ENCODE measurements at regions not wholly inside any gene's neighbourhood (a gene's known extent, or its start where the extent isn't known, plus 50 kb on each side); places are given as distances from the start of the nearest gene placed in this dataset.

- no peak for DNase-seq
Measured at GRCh38 chr16:86356804-86357203, 153.5 kb upstream of the FOXF1 start.

- no peak for DNase-seq
Measured at GRCh38 chr16:86357303-86357702, 153.0 kb upstream of the FOXF1 start.

DNA sequence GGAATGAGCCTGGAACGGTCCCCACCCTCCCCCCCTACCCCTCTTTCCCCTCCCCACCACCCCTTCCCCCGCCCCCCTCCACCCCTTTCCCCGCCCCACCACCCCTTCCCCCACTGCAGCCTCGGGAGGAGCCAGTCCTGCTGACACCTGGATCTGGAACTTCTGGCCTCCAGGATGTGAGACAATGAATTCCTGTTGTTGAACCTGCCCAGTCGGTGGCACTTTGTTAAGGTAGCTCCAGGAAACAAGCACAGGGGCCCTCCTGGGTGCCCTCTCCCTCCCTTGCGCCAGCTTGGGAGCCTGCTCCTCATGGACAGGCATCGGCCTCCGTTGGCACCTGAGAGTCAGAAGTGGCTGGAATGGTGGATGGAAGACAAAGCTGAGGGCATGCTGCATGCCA, 152.4 kb upstream of the FOXF1 start:
- no peak for DNase-seq

- DNase-seq, result no peak
Measured at GRCh38 chr16:86359571-86359970, 150.8 kb upstream of the FOXF1 start.

DNA sequence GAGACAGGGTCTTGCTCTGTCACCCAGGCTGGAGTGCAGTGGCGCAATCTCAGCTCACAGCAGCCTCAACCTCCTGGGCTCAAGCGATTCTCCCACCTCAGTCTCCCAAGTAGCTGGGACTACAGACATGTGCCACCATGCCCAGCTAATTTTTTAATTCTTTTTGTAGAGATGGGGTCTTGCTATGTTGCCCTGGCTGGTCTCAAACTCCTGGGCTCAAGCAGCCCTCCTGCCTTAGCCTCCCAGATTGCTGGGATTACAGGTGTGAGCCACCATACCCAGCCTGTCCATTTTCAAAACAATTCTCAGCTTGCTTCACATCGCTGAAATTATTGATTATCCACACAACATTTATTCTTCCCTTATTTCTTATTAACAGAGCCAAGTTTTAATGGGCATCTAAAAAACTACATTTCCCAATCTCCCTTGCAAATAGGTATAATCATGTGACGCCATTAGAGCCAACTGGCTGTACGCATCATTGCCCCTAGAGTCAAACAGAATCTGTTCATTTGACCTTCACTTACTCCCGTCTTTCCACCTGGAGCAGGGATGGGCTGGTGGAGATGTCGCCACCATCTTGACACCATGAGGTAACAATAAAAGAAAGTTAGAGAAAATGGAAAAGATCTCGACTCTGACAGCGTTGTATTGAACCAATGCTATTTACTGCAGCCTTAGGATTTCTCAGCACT, 148.0 kb upstream of the FOXF1 start:
- DNase-seq, result no peak

GRCh38 chr16:86363057-86363490, 147.3 kb upstream of the FOXF1 start:
- DNase-seq, result no peak

GRCh38 chr16:86363836-86364618, 146.3 kb upstream of the FOXF1 start:
- no peak for DNase-seq

GRCh38 chr16:86364653-86365380, 145.5 kb upstream of the FOXF1 start:
- DNase-seq, result no peak

GRCh38 chr16:86365513-86366273, 144.6 kb upstream of the FOXF1 start:
- no peak for DNase-seq

DNA sequence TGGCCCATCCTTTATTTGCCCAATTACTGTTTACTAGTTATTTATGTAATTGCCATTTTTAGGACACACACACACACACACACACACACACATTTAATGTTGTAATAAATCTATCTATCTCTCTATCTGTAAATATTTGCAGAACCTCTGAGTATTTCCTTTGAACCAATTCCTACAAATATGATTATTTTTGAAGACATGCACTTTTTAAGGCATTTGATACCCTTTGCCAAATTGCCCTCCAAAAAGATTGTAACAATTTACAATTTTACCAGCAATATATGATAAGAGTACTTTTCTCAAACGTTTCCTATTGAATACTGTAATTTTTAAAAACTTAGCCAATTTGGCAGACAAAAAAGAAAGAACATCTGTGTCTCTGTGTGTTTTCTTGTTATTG, 143.8 kb upstream of the FOXF1 start:
- no peak for DNase-seq

- DNase-seq, result no peak
Measured at GRCh38 chr16:86367291-86368072, 142.8 kb upstream of the FOXF1 start.

DNA sequence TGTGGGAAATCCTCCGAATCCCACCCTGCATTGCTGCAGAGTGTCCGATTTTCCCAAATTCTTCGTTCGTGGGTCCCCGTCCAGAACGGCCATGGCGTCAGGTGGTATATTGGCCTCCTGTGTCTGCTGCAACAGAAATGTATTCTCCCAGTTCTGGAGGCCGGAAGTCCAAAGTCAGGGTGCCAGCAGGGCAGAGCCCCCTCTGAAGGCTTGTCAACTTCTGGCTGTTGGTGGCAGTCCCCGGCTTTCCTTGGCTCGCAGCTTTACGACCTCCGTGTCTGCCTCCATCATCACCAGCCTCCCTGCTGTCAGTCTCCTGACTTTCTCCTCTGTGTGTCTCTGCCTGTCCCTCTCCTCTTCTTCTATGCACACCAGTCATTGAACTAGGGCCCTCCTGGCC, 142.1 kb upstream of the FOXF1 start:
- DNase-seq, result no peak

- no peak for DNase-seq
Measured at GRCh38 chr16:86370062-86370461, 140.3 kb upstream of the FOXF1 start.

DNA sequence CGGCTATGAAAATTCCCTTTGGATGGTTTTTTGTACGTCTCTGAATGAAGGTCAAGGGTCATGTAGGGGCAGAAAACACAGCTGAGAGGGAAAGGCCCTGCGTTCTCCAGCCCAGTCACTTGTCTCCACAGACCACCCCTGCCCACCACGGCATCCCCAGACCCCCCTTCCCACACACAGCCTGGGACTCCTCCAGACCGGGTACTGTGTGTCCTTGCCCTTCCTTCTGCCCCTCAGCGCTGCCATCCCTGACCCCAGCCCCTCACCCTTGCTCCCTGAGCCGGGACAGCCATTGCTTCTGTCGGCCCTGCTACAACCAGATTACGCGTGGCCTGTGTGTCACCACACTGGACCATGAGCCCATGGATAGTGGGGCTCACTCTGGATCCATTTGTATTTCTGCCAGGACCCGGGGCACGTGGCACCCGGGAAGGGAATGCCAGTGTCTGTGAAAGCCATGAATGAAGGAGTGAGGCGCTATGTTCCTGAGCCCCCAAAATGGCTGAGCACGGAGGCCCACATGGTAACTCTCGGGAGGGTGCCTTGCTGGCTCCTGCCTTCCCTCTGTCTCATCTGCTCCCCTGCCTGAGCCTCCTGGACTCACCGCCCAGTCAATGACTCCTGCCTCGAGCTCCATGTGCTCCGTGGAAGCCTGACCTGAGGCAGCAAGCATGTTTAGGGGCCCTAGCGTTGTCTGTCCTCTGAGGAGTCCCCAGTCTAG, 139.1 kb upstream of the FOXF1 start:
- DNase-seq, result no peak

GRCh38 chr16:86372193-86372592, 138.1 kb upstream of the FOXF1 start:
- no peak for DNase-seq

DNA sequence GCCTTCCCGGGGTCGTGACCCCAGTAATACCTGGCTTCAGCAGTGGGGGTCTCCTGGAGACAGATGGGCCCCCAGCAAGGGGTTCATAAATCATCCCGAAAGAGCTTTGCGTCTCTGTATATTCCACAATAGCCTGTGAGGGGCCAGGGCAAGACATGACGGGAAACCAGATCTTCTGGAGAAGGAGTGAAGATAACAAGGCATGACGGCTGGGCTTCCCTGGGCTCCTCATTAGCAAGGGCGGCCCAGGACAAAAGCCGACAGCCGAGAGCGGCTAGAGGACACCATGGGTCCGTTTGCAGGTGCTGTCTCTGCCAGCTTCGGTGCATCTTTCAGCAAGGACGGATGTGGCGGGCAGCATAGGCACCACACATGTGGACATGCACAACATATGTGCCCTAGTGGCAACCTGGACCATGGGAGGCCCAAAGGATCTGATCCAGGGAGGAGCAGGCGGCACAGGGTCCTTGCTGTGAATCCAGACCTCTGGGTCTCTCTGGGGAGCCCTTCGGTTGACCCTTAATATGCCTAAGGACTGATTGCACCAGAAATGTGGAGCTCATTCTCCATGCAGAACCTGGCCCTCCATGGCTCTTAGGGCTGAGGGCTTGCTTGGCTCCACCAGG, 136.9 kb upstream of the FOXF1 start:
- DNase-seq, result no peak

DNA sequence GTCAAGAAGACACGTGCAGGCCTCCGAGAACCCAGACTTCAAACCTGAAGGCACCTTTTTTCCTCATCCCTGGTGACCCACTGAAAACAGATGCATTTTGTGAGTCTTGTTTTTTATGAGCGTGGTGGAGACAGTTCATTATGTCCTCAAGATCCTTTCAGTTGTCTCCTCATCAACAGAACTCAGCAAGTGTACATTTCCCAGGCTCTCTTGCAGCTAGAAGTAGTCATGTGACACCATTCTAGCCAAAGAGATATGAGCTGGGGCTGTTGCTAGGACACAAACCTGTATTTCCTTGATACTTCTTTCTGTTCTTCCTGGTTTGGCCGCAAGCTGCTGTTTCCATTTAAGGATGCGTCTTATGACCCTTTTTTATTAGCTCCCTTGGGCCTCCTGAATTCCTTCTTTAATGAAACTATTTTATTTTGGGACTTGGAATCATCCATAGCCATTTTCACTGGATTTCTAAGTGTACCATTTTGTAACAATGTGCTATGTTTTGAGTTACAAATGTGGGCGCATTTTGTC, 135.7 kb upstream of the FOXF1 start:
- no peak for DNase-seq

DNA sequence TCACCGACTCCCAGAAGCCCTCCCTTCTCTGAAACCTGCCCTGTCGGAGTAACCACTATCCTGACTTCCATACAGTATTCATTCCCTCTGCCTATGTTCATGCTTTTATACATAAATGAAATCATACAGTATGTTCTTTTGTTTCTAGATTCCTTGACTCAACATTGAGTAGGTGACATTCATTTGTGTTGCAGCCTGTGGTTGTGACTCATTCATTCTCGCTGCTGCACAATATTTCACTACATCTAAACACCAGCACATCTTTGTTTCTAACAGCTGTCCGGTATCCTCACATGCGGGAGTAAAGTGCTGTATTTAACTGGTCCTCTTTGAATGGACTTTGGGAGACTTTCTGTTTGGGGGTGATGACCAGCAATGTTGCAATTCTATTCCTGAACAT, 135.0 kb upstream of the FOXF1 start:
- DNase-seq, result no peak

- DNase-seq, result no peak
Measured at GRCh38 chr16:86375851-86376250, 134.5 kb upstream of the FOXF1 start.

DNA sequence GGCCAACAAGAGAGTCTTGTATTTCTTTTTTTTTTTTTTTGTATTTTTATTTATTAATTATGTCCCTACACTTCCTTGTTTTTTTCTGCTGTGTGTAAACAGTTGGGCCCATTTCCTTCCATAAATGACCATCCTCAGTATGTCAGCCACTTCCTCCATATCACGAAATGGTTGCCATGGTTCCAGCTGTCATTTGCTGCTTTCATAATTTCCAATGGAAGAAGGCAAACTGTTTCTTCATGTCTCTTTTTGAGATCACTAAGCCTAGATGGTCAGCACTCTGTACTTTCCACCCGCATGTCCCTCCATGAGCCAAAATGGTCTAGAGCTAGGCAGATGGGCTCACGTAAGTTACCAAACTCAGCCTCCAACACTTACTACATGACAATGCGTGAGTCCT, 133.5 kb upstream of the FOXF1 start:
- no peak for DNase-seq

All from stimulated activated CD4-positive, alpha-beta T cell treated with anti-CD3 and anti-CD28 coated beads, Interleukin-2, amount 100 ng/mL, for 24 hours (primary cell).